Natural killer cell (primary cell): ENCODE measurements at regions not wholly inside any gene's neighbourhood (a gene's known extent, or its start where the extent isn't known, plus 50 kb on each side); places are given as distances from the start of the nearest gene placed in this dataset.

Source experiments
- ATAC-seq, 3 donors: fragments of 150-1000 bp in 2 of 3; fragments of 200-7000 bp in 1 of 3; cut with Tn5 transposase; 1 replicate in 1 of 3; 2 replicates in 2 of 3; pipeline ENCODE4 v1.10.0; 2021; ENCODE audit warnings: mild to moderate bottlenecking in 2 of 3, moderate library complexity in 2 of 3
- DNase-seq, 2 donors: peaks; one replicate each; pipeline versions ENCODE4 v3.0.0 to v3.0.0-alpha.2; 2013 to 2021; ENCODE audit warnings: mixed read lengths in 1 of 2
- H3K27ac ChIP-seq: one replicate; pipeline ENCODE4 v1.5.1; 2013; ENCODE audit warnings: mild to moderate bottlenecking, low read length
- H3K27me3 ChIP-seq: one replicate; pipeline ENCODE4 v1.6.1; 2013; ENCODE audit warnings: low read length; ENCODE audit not compliant: control insufficient read depth, insufficient read depth
- H3K36me3 ChIP-seq: one replicate; pipeline ENCODE4 v1.6.1; 2013; ENCODE audit warnings: low read length; ENCODE audit not compliant: control insufficient read depth, insufficient read depth
- H3K4me1 ChIP-seq: one replicate; pipeline ENCODE4 v1.6.1; 2013; ENCODE audit warnings: low read length; ENCODE audit not compliant: control insufficient read depth, insufficient read depth
- H3K4me3 ChIP-seq: one replicate; pipeline ENCODE4 v1.5.1; 2013; ENCODE audit warnings: low read length
- H3K9me3 ChIP-seq: one replicate; pipeline ENCODE4 v1.6.1; 2013; ENCODE audit warnings: low read length; ENCODE audit not compliant: control insufficient read depth, insufficient read depth
- H3K27ac Mint-ChIP-seq, 2 donors: one replicate each; pipeline ENCODE4 v1.8.0; 2022; ENCODE audit warnings: mild to moderate bottlenecking in 2 of 2, mixed read lengths in 2 of 2, moderate library complexity in 1 of 2
- H3K27me3 Mint-ChIP-seq, 2 donors: one replicate each; pipeline ENCODE4 v1.8.0; 2022; ENCODE audit warnings: low read depth in 2 of 2, mixed read lengths in 2 of 2
- H3K36me3 Mint-ChIP-seq: one replicate; pipeline ENCODE4 v1.8.0; 2022; ENCODE audit warnings: mixed read lengths
- H3K4me1 Mint-ChIP-seq, 2 donors: one replicate each; pipeline ENCODE4 v1.8.0; 2022; ENCODE audit warnings: mixed read lengths in 2 of 2
- H3K4me3 Mint-ChIP-seq: one replicate; pipeline ENCODE4 v1.8.0; 2022; ENCODE audit warnings: mild to moderate bottlenecking, moderate library complexity, mixed read lengths
- H3K9me3 Mint-ChIP-seq, 2 donors: one replicate each; pipeline ENCODE4 v1.8.0; 2022; ENCODE audit warnings: mixed read lengths in 2 of 2
- CTCF ChIP-seq: fragments of 200-600 bp; IDR thresholded peaks from one replicate; pipeline ENCODE4 v1.8.0; 2022; ENCODE audit warnings: antibody characterized with exemption
- WGBS: methylation state at CpG from one replicate; pipeline ENCODE4 v1.1.7; 2013; ENCODE audit warnings: missing lambda C conversion rate; ENCODE audit not compliant: insufficient coverage; 5-methylcytosine and 5-hydroxymethylcytosine counted together
- intact Hi-C: fragments of 100-400 bp; cut with micrococcal nuclease; formaldehyde crosslinking; loops from one replicate; pipeline ENCODE4 v1.14.2; 2022

GRCh38 chr10:33416209-33416608, 81.7 kb upstream of the NRP1 start:
- no peak for TF ChIP-seq CTCF
- H3K4me3 ChIP-seq, result no peak overlapping the region
- ATAC-seq, result no peak
- Mint-ChIP-seq H3K4me1 (no peaks in the 10 kb centered on the region), H3K27me3 (peaks cover 24 to 28% of the 10 kb centered on the region in 2 donors), H3K27ac (no peak overlapping the region), H3K36me3 (no peaks in the 10 kb centered on the region), H3K9me3 (no peaks in the 10 kb centered on the region), H3K4me3 (no peak overlapping the region)
- no peaks in the 10 kb centered on the region for H3K27me3 ChIP-seq
- no peaks in the 10 kb centered on the region for H3K36me3 ChIP-seq
- 86% methylated on average over 1 of the region's 1 CpG for WGBS
- intact Hi-C loops, result no loop called here
- no peaks in the 10 kb centered on the region for H3K9me3 ChIP-seq
- DNase-seq, result no peak
- H3K4me1 ChIP-seq, result no peaks in the 10 kb centered on the region
- no peak overlapping the region for H3K27ac ChIP-seq

GRCh38 chr10:33414841-33415240, 80.4 kb upstream of the NRP1 start:
- Mint-ChIP-seq H3K27me3 (peaks cover 22 to 28% of the 10 kb centered on the region in 2 donors), H3K27ac (no peak overlapping the region), H3K4me1 (no peaks in the 10 kb centered on the region), H3K36me3 (no peaks in the 10 kb centered on the region), H3K4me3 (no peak overlapping the region), H3K9me3 (no peaks in the 10 kb centered on the region)
- no peak overlapping the region for H3K4me3 ChIP-seq
- no peaks in the 10 kb centered on the region for H3K27me3 ChIP-seq
- H3K4me1 ChIP-seq, result no peaks in the 10 kb centered on the region
- no peak overlapping the region for H3K27ac ChIP-seq
- no peaks in the 10 kb centered on the region for H3K36me3 ChIP-seq
- ATAC-seq (no peak), DNase-seq (no peak)
- no peak for TF ChIP-seq CTCF
- no peaks in the 10 kb centered on the region for H3K9me3 ChIP-seq
- 100% methylated on average over 1 of the region's 1 CpG for WGBS
- intact Hi-C loops, result no loop called here

GRCh38 chr10:33412653-33413361, 78.3 kb upstream of the NRP1 start:
- no peaks in the 10 kb centered on the region for H3K9me3 Mint-ChIP-seq
- DNase-seq (peak in 1 of 2 donors; percentile 2), ATAC-seq (no peak)
- Histone ChIP-seq H3K27me3 (no peaks in the 10 kb centered on the region), H3K4me3 (no peak overlapping the region), H3K4me1 (no peaks in the 10 kb centered on the region), H3K27ac (no peak overlapping the region), H3K36me3 (no peaks in the 10 kb centered on the region), H3K9me3 (no peaks in the 10 kb centered on the region)
- intact Hi-C loops, result no loop called here
- no peak overlapping the region for H3K27ac Mint-ChIP-seq
- TF ChIP-seq CTCF, result no peak
- peaks cover 24 to 28% of the 10 kb centered on the region in 2 donors for H3K27me3 Mint-ChIP-seq
- WGBS, result 80% methylated on average over 5 of the region's 6 CpGs
- no peak overlapping the region for H3K4me3 Mint-ChIP-seq
- H3K4me1 Mint-ChIP-seq, result no peaks in the 10 kb centered on the region
- H3K36me3 Mint-ChIP-seq, result no peaks in the 10 kb centered on the region

- Histone ChIP-seq H3K4me1 (no peaks in the 10 kb centered on the region), H3K36me3 (no peaks in the 10 kb centered on the region), H3K9me3 (no peaks in the 10 kb centered on the region), H3K27me3 (no peaks in the 10 kb centered on the region), H3K27ac (no peak overlapping the region), H3K4me3 (no peak overlapping the region)
- Mint-ChIP-seq H3K27me3 (peaks cover 28 to 33% of the 10 kb centered on the region in 2 donors), H3K36me3 (no peaks in the 10 kb centered on the region), H3K27ac (no peak overlapping the region), H3K4me3 (no peak overlapping the region), H3K9me3 (no peaks in the 10 kb centered on the region), H3K4me1 (no peaks in the 10 kb centered on the region)
- no peak for TF ChIP-seq CTCF
- WGBS, result 61% methylated on average over 1 of the region's 1 CpG
- DNase-seq (no peak), ATAC-seq (no peak)
- intact Hi-C loops, result no loop called here
These were observed 77.8 kb upstream of the NRP1 start for GRCh38 chr10:33412241-33412640.
